ENCODE measurements at regions not wholly inside any gene's neighbourhood (a gene's known extent, or its start where the extent isn't known, plus 50 kb on each side); places are given as distances from the start of the nearest gene placed in this dataset.
"Not testable (repeated sequence)": the region's sequence is repeated elsewhere in the genome, so short reads cannot be mapped to it uniquely, and the experiment has no call there.

- in situ Hi-C loops (cut with HindIII; ENCODE audit: low sequenced_read_pairs) = no loop called here
Observed at GRCh38 chr10:108078263-108078662, 913.8 kb upstream of the SORCS1 start.

- in situ Hi-C loops (cut with HindIII; ENCODE audit: low sequenced_read_pairs) = no loop called here
Observed at GRCh38 chr10:108072466-108072865, 908.0 kb upstream of the SORCS1 start.

GRCh38 chr10:108070789-108071188 lies 906.3 kb upstream of the SORCS1 start:
- in situ Hi-C loops (cut with HindIII; ENCODE audit: low sequenced_read_pairs) = no loop called here

GRCh38 chr10:108069096-108069495 lies 904.6 kb upstream of the SORCS1 start:
- in situ Hi-C loops (cut with HindIII; ENCODE audit: low sequenced_read_pairs) = no loop called here

GRCh38 chr10:108064746-108065260 lies 900.3 kb upstream of the SORCS1 start:
- in situ Hi-C loops (cut with HindIII; ENCODE audit: low sequenced_read_pairs) = no loop called here

- in situ Hi-C loops (cut with HindIII; ENCODE audit: low sequenced_read_pairs) = no loop called here
Observed at GRCh38 chr10:108060246-108060645, 895.7 kb upstream of the SORCS1 start.

GRCh38 chr10:108055506-108055905 lies 891.0 kb upstream of the SORCS1 start:
- in situ Hi-C loops (cut with HindIII; ENCODE audit: low sequenced_read_pairs) = no loop called here

- in situ Hi-C loops (cut with HindIII; ENCODE audit: low sequenced_read_pairs) = no loop called here
Observed at GRCh38 chr10:108052981-108053380, 888.5 kb upstream of the SORCS1 start.

- in situ Hi-C loops (cut with HindIII; ENCODE audit: low sequenced_read_pairs) = no loop called here
Observed at GRCh38 chr10:108051218-108051617, 886.7 kb upstream of the SORCS1 start.

- in situ Hi-C loops (cut with HindIII; ENCODE audit: low sequenced_read_pairs) = no loop called here
Observed at GRCh38 chr10:108050626-108051025, 886.1 kb upstream of the SORCS1 start.

- in situ Hi-C loops (cut with HindIII; ENCODE audit: low sequenced_read_pairs) = no loop called here
Observed at GRCh38 chr10:108049668-108050067, 885.2 kb upstream of the SORCS1 start.

GRCh38 chr10:108048898-108049297 lies 884.4 kb upstream of the SORCS1 start:
- in situ Hi-C loops (cut with HindIII; ENCODE audit: low sequenced_read_pairs) = no loop called here

GRCh38 chr10:108039821-108040584 lies 875.5 kb upstream of the SORCS1 start:
- in situ Hi-C loops (cut with HindIII; ENCODE audit: low sequenced_read_pairs) = no loop called here

GRCh38 chr10:108037061-108037460 lies 872.6 kb upstream of the SORCS1 start:
- in situ Hi-C loops (cut with HindIII; ENCODE audit: low sequenced_read_pairs) = no loop called here

GRCh38 chr10:108036265-108036664 lies 871.8 kb upstream of the SORCS1 start:
- in situ Hi-C loops (cut with HindIII; ENCODE audit: low sequenced_read_pairs) = no loop called here

GRCh38 chr10:108034829-108035228 lies 870.3 kb upstream of the SORCS1 start:
- in situ Hi-C loops (cut with HindIII; ENCODE audit: low sequenced_read_pairs) = no loop called here

- in situ Hi-C loops (cut with HindIII; ENCODE audit: low sequenced_read_pairs) = not testable (repeated sequence)
Observed at GRCh38 chr10:108033518-108033917, 869.0 kb upstream of the SORCS1 start.

- in situ Hi-C loops (cut with HindIII; ENCODE audit: low sequenced_read_pairs) = no loop called here
Observed at GRCh38 chr10:108031505-108031904, 867.0 kb upstream of the SORCS1 start.

GRCh38 chr10:108014902-108015177 lies 850.3 kb upstream of the SORCS1 start:
- in situ Hi-C loops (cut with HindIII; ENCODE audit: low sequenced_read_pairs) = no loop called here

- in situ Hi-C loops (cut with HindIII; ENCODE audit: low sequenced_read_pairs) = no loop called here
Observed at GRCh38 chr10:108014145-108014901, 849.8 kb upstream of the SORCS1 start.

GRCh38 chr10:108005627-108006026 lies 841.1 kb upstream of the SORCS1 start:
- in situ Hi-C loops (cut with HindIII; ENCODE audit: low sequenced_read_pairs) = no loop called here

- in situ Hi-C loops (cut with HindIII; ENCODE audit: low sequenced_read_pairs) = no loop called here
Observed at GRCh38 chr10:108003576-108003975, 839.1 kb upstream of the SORCS1 start.

Measured in DLD1 (cell line).